WTC11 (cell line): ENCODE measurements at regions not wholly inside any gene's neighbourhood (a gene's known extent, or its start where the extent isn't known, plus 50 kb on each side); places are given as distances from the start of the nearest gene placed in this dataset.

Source experiments
- ATAC-seq: fragments of 200-7000 bp; cut with Tn5 transposase; 2 replicates; pipeline ENCODE4 v1.10.0; 2021; ENCODE audit warnings: mild to moderate bottlenecking, moderate library complexity
- CTCF ChIA-PET: fragments of 300-600 bp; sonication (Branson Sonifier 250); formaldehyde crosslinking; loops from one replicate; lab custom pipeline; 2021; ENCODE audit warnings: antibody characterized with exemption; lab: Charles Lee
- POLR2A ChIA-PET: fragments of 350-600 bp; sonication (Branson Sonifier 250); formaldehyde crosslinking; loops from one replicate; lab custom pipeline; 2021; ENCODE audit warnings: antibody characterized with exemption; lab: Charles Lee
- DNase-seq: peaks from one replicate; pipeline ENCODE4 v3.0.0; 2021; ENCODE audit warnings: low spot score
- H3K27ac Mint-ChIP-seq: 2 replicates; pipeline ENCODE4 v1.8.0; 2021; ENCODE audit warnings: mixed read lengths
- H3K27me3 Mint-ChIP-seq: 2 replicates; pipeline ENCODE4 v1.8.0; 2021; ENCODE audit warnings: low read depth, mild to moderate bottlenecking, moderate library complexity, mixed read lengths
- H3K36me3 Mint-ChIP-seq: 2 replicates; pipeline ENCODE4 v1.8.0; 2021; ENCODE audit warnings: mixed read lengths
- H3K4me1 Mint-ChIP-seq: 2 replicates; pipeline ENCODE4 v1.8.0; 2022; ENCODE audit warnings: mixed read lengths
- H3K4me3 Mint-ChIP-seq: 2 replicates; pipeline ENCODE4 v1.8.0; 2021; ENCODE audit warnings: mild to moderate bottlenecking, moderate library complexity, mixed read lengths
- H3K9me3 Mint-ChIP-seq: 2 replicates; pipeline ENCODE4 v1.8.0; 2021; ENCODE audit warnings: mixed read lengths
- ATF2 ChIP-seq: sonication (generic); formaldehyde crosslinking; IDR thresholded peaks from 2 replicates; pipeline ENCODE4 v1.8.1; 2022; ENCODE audit warnings: low read depth, missing genetic modification reagents, borderline replicate concordance
- CREB1 ChIP-seq: sonication (generic); formaldehyde crosslinking; IDR thresholded peaks from 2 replicates; pipeline ENCODE4 v1.8.0; 2023; ENCODE audit warnings: mild to moderate bottlenecking, missing genetic modification reagents
- CREM ChIP-seq: sonication (generic); formaldehyde crosslinking; IDR thresholded peaks from 2 replicates; pipeline ENCODE4 v1.8.1; 2022; ENCODE audit warnings: mild to moderate bottlenecking, missing genetic modification reagents, moderate library complexity
- EMX1 ChIP-seq: fragments of 250-450 bp; sonication (Bioruptor Pico); IDR thresholded peaks from 2 replicates; pipeline ENCODE4 v1.8.0; 2021; ENCODE audit warnings: mild to moderate bottlenecking
- ETV6 ChIP-seq: sonication (generic); formaldehyde crosslinking; IDR thresholded peaks from 2 replicates; pipeline ENCODE4 v1.8.1; 2022; ENCODE audit warnings: mild to moderate bottlenecking, missing genetic modification reagents
- FOXK1 ChIP-seq: sonication (generic); formaldehyde crosslinking; IDR thresholded peaks from 2 replicates; pipeline ENCODE4 v1.8.0; 2022; ENCODE audit warnings: mild to moderate bottlenecking, moderate library complexity, missing genetic modification reagents
- IRF2 ChIP-seq: sonication (generic); formaldehyde crosslinking; IDR thresholded peaks from 2 replicates; pipeline ENCODE4 v1.8.0; 2022; ENCODE audit warnings: low read depth, missing genetic modification reagents, borderline replicate concordance
- KAT7 ChIP-seq: sonication (generic); formaldehyde crosslinking; IDR thresholded peaks from 2 replicates; pipeline ENCODE4 v1.8.1; 2023; ENCODE audit warnings: missing genetic modification reagents, mild to moderate bottlenecking, borderline replicate concordance
- NFATC4 ChIP-seq: fragments of 250-450 bp; sonication (Bioruptor Pico); IDR thresholded peaks from 2 replicates; pipeline ENCODE4 v1.9.0; 2021; ENCODE audit warnings: mild to moderate bottlenecking
- NR3C1 ChIP-seq: sonication (generic); formaldehyde crosslinking; conservative IDR thresholded peaks from 2 replicates; pipeline ENCODE4 v1.8.1; 2023; ENCODE audit warnings: low read depth, mild to moderate bottlenecking, missing genetic modification reagents
- RELA ChIP-seq: sonication (generic); formaldehyde crosslinking; IDR thresholded peaks from 2 replicates; pipeline ENCODE4 v1.8.1; 2022; ENCODE audit warnings: missing genetic modification reagents, mild to moderate bottlenecking, borderline replicate concordance
- STAT6 ChIP-seq: sonication (generic); formaldehyde crosslinking; conservative IDR thresholded peaks from 2 replicates; pipeline ENCODE4 v1.8.1; 2023; ENCODE audit warnings: mild to moderate bottlenecking, low read depth, missing genetic modification reagents, moderate library complexity
- TCF7 ChIP-seq: sonication (generic); formaldehyde crosslinking; IDR thresholded peaks from 2 replicates; pipeline ENCODE4 v1.8.0; 2022; ENCODE audit warnings: mild to moderate bottlenecking, low read depth, missing genetic modification reagents, moderate library complexity
- TEAD1 ChIP-seq: sonication (generic); formaldehyde crosslinking; IDR thresholded peaks from 2 replicates; pipeline ENCODE4 v1.8.0; 2022; ENCODE audit warnings: mild to moderate bottlenecking, missing genetic modification reagents
- TP53 ChIP-seq: sonication (generic); formaldehyde crosslinking; IDR thresholded peaks from 2 replicates; pipeline ENCODE4 v1.8.1; 2023; ENCODE audit warnings: mild to moderate bottlenecking, missing genetic modification reagents
- ZNF121 ChIP-seq: sonication (generic); formaldehyde crosslinking; IDR thresholded peaks from 2 replicates; pipeline ENCODE4 v1.8.0; 2023; ENCODE audit warnings: missing genetic modification reagents
- ZNF281 ChIP-seq: sonication (generic); formaldehyde crosslinking; IDR thresholded peaks from 2 replicates; pipeline ENCODE4 v1.8.0; 2023; ENCODE audit warnings: mild to moderate bottlenecking, missing genetic modification reagents
- TF ChIP-seq, protein P1 (sequence below): sonication (generic); formaldehyde crosslinking; IDR thresholded peaks from 2 replicates; pipeline ENCODE4 v1.8.1; 2022; ENCODE audit warnings: mild to moderate bottlenecking, missing genetic modification reagents, moderate library complexity, borderline replicate concordance
- TF ChIP-seq, protein P2 (sequence below): fragments of 250-450 bp; sonication (Bioruptor Pico); IDR thresholded peaks from 2 replicates; pipeline ENCODE4 v2.1.2; 2022; ENCODE audit warnings: mild to moderate bottlenecking, moderate library complexity
- TF ChIP-seq, protein P3 (sequence below): fragments of 200-600 bp; IDR thresholded peaks from 2 replicates; pipeline ENCODE4 v1.8.0; 2022; ENCODE audit warnings: antibody characterized with exemption

GRCh38 chr7:13834328-13834761, 155.1 kb downstream of the ETV1 start:
- TF ChIP-seq ZNF281 (CRISPR knock-in tag), result no peak
- TF ChIP-seq NR3C1 (CRISPR knock-in tag), result no peak
- no peak for TF ChIP-seq IRF2
- TF ChIP-seq ATF2, result no peak
- TF ChIP-seq EMX1 (CRISPR knock-in tag), result no peak
- TF ChIP-seq RELA, result no peak
- TF ChIP-seq, protein P1, sequence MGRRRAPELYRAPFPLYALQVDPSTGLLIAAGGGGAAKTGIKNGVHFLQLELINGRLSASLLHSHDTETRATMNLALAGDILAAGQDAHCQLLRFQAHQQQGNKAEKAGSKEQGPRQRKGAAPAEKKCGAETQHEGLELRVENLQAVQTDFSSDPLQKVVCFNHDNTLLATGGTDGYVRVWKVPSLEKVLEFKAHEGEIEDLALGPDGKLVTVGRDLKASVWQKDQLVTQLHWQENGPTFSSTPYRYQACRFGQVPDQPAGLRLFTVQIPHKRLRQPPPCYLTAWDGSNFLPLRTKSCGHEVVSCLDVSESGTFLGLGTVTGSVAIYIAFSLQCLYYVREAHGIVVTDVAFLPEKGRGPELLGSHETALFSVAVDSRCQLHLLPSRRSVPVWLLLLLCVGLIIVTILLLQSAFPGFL (CRISPR knock-in tag), result no peak
- TF ChIP-seq, all 79 proteins: peak for 0
- H3K36me3 Mint-ChIP-seq, result no peaks in the 10 kb centered on the region
- H3K4me1 Mint-ChIP-seq, result peaks cover 37% of the 10 kb centered on the region
- 0 out of 2 replicates have a peak, but pooled peaks cover under 1% of the 10 kb centered on the region for H3K27me3 Mint-ChIP-seq
- POLR2A ChIA-PET, result no interaction called here
- no peak for DNase-seq
- no peak overlapping the region for H3K4me3 Mint-ChIP-seq
- ATAC-seq, result peak; percentile 65
- peak overlapping the region; percentile 82 for H3K27ac Mint-ChIP-seq
- no peaks in the 10 kb centered on the region for H3K9me3 Mint-ChIP-seq
- CTCF ChIA-PET, result no interaction called here

DNA sequence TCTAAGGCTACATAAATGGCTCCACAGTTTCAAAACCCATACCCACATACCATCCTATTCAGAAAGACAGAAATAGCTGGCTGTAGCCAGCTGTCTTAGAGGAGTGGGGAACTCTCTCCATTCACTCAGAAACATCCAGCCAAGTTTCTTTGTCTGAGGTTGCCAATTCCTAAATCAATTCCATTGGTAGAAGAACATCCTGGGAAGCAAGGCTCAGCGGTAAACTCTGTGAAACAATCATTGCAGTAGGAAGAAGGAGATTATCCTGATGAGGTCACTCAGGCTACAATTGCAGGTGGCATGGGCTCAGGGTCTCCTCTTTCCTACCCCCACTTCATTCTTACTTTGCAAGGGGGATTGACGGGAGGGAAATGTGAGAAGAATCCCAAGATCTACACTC, 154.0 kb downstream of the ETV1 start:
- CTCF ChIA-PET, result interaction anchor here (1.1 kb wide), 1 partner anchor 93 kb away, joined by 4 read pairs; no protein-coding TSS in a partner anchor
- peak; percentile 80 for ATAC-seq
- H3K4me3 Mint-ChIP-seq, result no peak overlapping the region; the same call in 1 of the 2 replicates

GRCh38 chr7:13839063-13839462, 150.4 kb downstream of the ETV1 start:
- ChIA-PET POLR2A (no interaction called here), CTCF (no interaction called here)
- Mint-ChIP-seq H3K9me3 (no peaks in the 10 kb centered on the region), H3K4me3 (no peak overlapping the region), H3K27ac (no peak overlapping the region), H3K36me3 (no peaks in the 10 kb centered on the region), H3K4me1 (peaks cover 38% of the 10 kb centered on the region), H3K27me3 (peaks cover 25% of the 10 kb centered on the region)
- no peak for ATAC-seq
- no peak for DNase-seq
- TF ChIP-seq ZNF121 (CRISPR knock-in tag), result no peak
- TF ChIP-seq NFATC4 (CRISPR knock-in tag), result no peak
- TF ChIP-seq, protein P2, sequence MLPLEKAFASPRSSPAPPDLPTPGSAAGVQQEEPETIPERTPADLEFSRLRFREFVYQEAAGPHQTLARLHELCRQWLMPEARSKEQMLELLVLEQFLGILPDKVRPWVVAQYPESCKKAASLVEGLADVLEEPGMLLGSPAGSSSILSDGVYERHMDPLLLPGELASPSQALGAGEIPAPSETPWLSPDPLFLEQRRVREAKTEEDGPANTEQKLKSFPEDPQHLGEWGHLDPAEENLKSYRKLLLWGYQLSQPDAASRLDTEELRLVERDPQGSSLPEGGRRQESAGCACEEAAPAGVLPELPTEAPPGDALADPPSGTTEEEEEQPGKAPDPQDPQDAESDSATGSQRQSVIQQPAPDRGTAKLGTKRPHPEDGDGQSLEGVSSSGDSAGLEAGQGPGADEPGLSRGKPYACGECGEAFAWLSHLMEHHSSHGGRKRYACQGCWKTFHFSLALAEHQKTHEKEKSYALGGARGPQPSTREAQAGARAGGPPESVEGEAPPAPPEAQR (CRISPR knock-in tag), result no peak
- no peak for TF ChIP-seq CREB1 (CRISPR knock-in tag)
- no peak for TF ChIP-seq KAT7 (CRISPR knock-in tag)
- TF ChIP-seq TP53 (CRISPR knock-in tag), result no peak
- TF ChIP-seq, protein P3, sequence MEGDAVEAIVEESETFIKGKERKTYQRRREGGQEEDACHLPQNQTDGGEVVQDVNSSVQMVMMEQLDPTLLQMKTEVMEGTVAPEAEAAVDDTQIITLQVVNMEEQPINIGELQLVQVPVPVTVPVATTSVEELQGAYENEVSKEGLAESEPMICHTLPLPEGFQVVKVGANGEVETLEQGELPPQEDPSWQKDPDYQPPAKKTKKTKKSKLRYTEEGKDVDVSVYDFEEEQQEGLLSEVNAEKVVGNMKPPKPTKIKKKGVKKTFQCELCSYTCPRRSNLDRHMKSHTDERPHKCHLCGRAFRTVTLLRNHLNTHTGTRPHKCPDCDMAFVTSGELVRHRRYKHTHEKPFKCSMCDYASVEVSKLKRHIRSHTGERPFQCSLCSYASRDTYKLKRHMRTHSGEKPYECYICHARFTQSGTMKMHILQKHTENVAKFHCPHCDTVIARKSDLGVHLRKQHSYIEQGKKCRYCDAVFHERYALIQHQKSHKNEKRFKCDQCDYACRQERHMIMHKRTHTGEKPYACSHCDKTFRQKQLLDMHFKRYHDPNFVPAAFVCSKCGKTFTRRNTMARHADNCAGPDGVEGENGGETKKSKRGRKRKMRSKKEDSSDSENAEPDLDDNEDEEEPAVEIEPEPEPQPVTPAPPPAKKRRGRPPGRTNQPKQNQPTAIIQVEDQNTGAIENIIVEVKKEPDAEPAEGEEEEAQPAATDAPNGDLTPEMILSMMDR, result no peak
- no peak for TF ChIP-seq ETV6 (CRISPR knock-in tag)

More for the DNA sequence above, 154.0 kb downstream of the ETV1 start:
- Mint-ChIP-seq H3K27ac (peak overlapping the region; percentile 75), H3K27me3 (peaks cover 8% of the 10 kb centered on the region), H3K36me3 (no peaks in the 10 kb centered on the region), H3K9me3 (no peaks in the 10 kb centered on the region), H3K4me1 (peaks cover 37% of the 10 kb centered on the region)
- POLR2A ChIA-PET, result no interaction called here
- TF ChIP-seq ETV6 (CRISPR knock-in tag) (peak; percentile 70; the same call in 1 of the 2 replicates), TEAD1 (CRISPR knock-in tag) (0 out of 2 replicates have a peak, but pooled peaks have one; percentile 43), STAT6 (CRISPR knock-in tag) (no peak), CREM (CRISPR knock-in tag) (peak; percentile 46; the same call in 1 of the 2 replicates), TCF7 (no peak), FOXK1 (CRISPR knock-in tag) (0 out of 2 replicates have a peak, but pooled peaks have one; percentile 18)
- DNase-seq, result no peak
